Upper lobe of left lung (tissue), 6 donors: ENCODE measurements at regions not wholly inside any gene's neighbourhood (a gene's known extent, or its start where the extent isn't known, plus 50 kb on each side); places are given as distances from the start of the nearest gene placed in this dataset.
A peak's percentile ranks its signal among the peaks of the same experiment; 100 is the strongest.

Source experiments
- ATAC-seq, 2 donors: fragments of 200-7000 bp; cut with Tn5 transposase; one replicate each; pipeline ENCODE4 v1.9.1; 2022; ENCODE audit warnings: mild to moderate bottlenecking in 2 of 2, moderate library complexity in 2 of 2; ENCODE audit not compliant: low FRiP score in 2 of 2
- DNase-seq, 2 donors: peaks; one replicate each; pipeline ENCODE4 v3.0.0-alpha.2; 2019 to 2020
- H3K27ac ChIP-seq, 4 donors: fragments of 200-600 bp; sonication (generic); one replicate each; pipeline ENCODE4 v1.5.1; 2016 to 2019
- H3K27me3 ChIP-seq, 4 donors: fragments of 200-600 bp; sonication (generic); one replicate each; pipeline ENCODE4 v1.5.1; 2017 to 2019
- H3K36me3 ChIP-seq, 4 donors: fragments of 200-600 bp; sonication (generic); one replicate each; pipeline ENCODE4 v1.5.1; 2016 to 2019
- H3K4me1 ChIP-seq, 4 donors: fragments of 200-600 bp; sonication (generic); one replicate each; pipeline ENCODE4 v1.5.1; 2018 to 2019
- H3K4me3 ChIP-seq, 4 donors: fragments of 200-600 bp; sonication (generic); one replicate each; pipeline ENCODE4 v1.5.1; 2017 to 2019; ENCODE audit warnings: mild to moderate bottlenecking in 2 of 4, moderate library complexity in 1 of 4
- H3K9me3 ChIP-seq, 4 donors: fragments of 200-600 bp; sonication (generic); one replicate each; pipeline ENCODE4 v1.5.1; 2018 to 2019
- CTCF ChIP-seq, 6 experiments: fragments of 450-650 bp in 4 of 6; fragments of 200-600 bp in 2 of 6; sonication (generic) in 2 of 6; IDR thresholded peaks; one replicate each; pipeline ENCODE4 v1.5.1; 2016 to 2019; ENCODE audit warnings: antibody characterized with exemption in 6 of 6
- EP300 ChIP-seq, 4 donors: sonication (generic); formaldehyde crosslinking; IDR thresholded peaks; one replicate each; pipeline ENCODE4 v1.5.1; 2017; ENCODE audit warnings: antibody characterized with exemption in 4 of 4, control low read depth in 2 of 4
- POLR2A ChIP-seq, 4 donors: fragments of 450-650 bp; IDR thresholded peaks; one replicate each; pipeline ENCODE4 v1.5.1; 2016 to 2017; ENCODE audit warnings: antibody characterized with exemption in 4 of 4, mild to moderate bottlenecking in 2 of 4
- POLR2AphosphoS5 ChIP-seq, 2 donors: sonication (generic); formaldehyde crosslinking; IDR thresholded peaks; one replicate each; pipeline ENCODE4 v1.5.1; 2017; ENCODE audit warnings: antibody characterized with exemption in 2 of 2
- WGBS, 2 donors: methylation state at CpG; one replicate each; pipeline ENCODE4 v1.1.5; 2017 to 2018; 5-methylcytosine and 5-hydroxymethylcytosine counted together
- donor health status: DM: no; HTN: no; CAD: no; lungs with moderate emphysema.
- donor health status: DM: no; HTN: yes; CAD: no; lungs with severe emphysema.

DNA sequence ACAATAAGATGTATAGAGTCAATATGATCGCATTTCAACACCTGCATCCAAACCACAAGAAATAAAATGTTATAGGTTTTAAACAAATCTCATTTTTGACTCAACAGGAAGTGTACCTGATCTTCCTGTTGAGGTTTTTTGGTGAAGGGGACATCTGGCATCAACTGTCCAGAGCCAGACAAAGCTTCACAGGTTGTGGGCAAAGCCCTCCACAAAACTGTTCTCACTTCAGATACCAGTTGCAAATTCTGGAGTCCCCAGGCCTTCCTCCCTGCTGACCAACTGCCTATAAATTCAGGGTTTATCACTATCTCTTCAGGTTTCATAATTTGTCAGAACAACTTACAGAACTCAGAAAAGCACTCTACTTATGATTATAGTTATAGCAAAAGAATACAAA, 326.1 kb upstream of the CAMK1G start:
- ATAC-seq (no peak), DNase-seq (no peak)
- Histone ChIP-seq H3K4me3 (no peak overlapping the region), H3K27ac (no peak overlapping the region), H3K9me3 (peaks cover 0 to 4% (median 0%) of the 10 kb centered on the region in 4 donors), H3K4me1 (no peaks in the 10 kb centered on the region), H3K27me3 (no peaks in the 10 kb centered on the region), H3K36me3 (no peaks in the 10 kb centered on the region)
- TF ChIP-seq POLR2AphosphoS5 (IDR thresholded peaks at IDR 0.05) (no peak), POLR2A (IDR thresholded peaks at IDR 0.05) (no peak), CTCF (IDR thresholded peaks at IDR 0.05) (no peak), EP300 (IDR thresholded peaks at IDR 0.05) (no peak)
- 86 to 94% methylated on average over 1 of the region's 1 CpG for WGBS, 2 donors

DNA sequence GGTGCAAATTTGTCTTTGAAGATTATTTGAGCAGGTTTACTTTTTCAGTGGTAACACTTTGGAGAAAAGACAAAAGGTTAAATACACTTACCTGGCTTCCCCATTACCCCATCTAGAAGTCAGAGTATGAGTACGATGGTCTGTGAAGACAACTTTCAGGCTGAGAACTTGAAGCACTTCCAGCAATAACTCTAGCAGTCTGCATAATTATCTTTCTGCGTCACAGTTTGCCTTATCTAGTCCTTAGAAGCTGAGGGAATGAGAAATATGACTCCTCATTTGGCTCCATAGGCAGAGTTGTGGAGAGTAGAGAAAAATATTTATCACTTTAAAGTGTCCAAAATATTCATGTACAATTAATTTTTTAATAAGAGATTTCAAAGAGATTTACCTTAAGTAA, 323.4 kb upstream of the CAMK1G start:
- Histone ChIP-seq H3K36me3 (no peaks in the 10 kb centered on the region), H3K4me3 (no peak overlapping the region), H3K4me1 (no peaks in the 10 kb centered on the region), H3K9me3 (peaks cover 0 to 4% (median 0%) of the 10 kb centered on the region in 4 donors), H3K27me3 (no peaks in the 10 kb centered on the region), H3K27ac (no peak overlapping the region)
- DNase-seq (no peak), ATAC-seq (no peak)
- TF ChIP-seq POLR2AphosphoS5 (IDR thresholded peaks at IDR 0.05): no peak
- no peak for TF ChIP-seq POLR2A (IDR thresholded peaks at IDR 0.05)
- TF ChIP-seq EP300 (IDR thresholded peaks at IDR 0.05): no peak
- TF ChIP-seq CTCF (IDR thresholded peaks at IDR 0.05): no peak
- 59 to 60% methylated on average over 2 of the region's 2 CpGs for WGBS, 2 donors

- WGBS, 2 donors: 64 to 94% methylated on average over 1 of the region's 1 CpG
- H3K27me3 ChIP-seq: no peaks in the 10 kb centered on the region
- peaks cover 0 to 3% (median 0%) of the 10 kb centered on the region in 4 donors for H3K9me3 ChIP-seq
- H3K27ac ChIP-seq: no peak overlapping the region
- no peaks in the 10 kb centered on the region for H3K36me3 ChIP-seq
- ATAC-seq: no peak
- no peak for DNase-seq
- TF ChIP-seq POLR2A (IDR thresholded peaks at IDR 0.05) (no peak), POLR2AphosphoS5 (IDR thresholded peaks at IDR 0.05) (no peak), CTCF (IDR thresholded peaks at IDR 0.05) (no peak), EP300 (IDR thresholded peaks at IDR 0.05) (no peak)
- H3K4me3 ChIP-seq: no peak overlapping the region
- H3K4me1 ChIP-seq: no peaks in the 10 kb centered on the region
Measured at GRCh38 chr1:209262631-209263030, 320.9 kb upstream of the CAMK1G start.

DNA sequence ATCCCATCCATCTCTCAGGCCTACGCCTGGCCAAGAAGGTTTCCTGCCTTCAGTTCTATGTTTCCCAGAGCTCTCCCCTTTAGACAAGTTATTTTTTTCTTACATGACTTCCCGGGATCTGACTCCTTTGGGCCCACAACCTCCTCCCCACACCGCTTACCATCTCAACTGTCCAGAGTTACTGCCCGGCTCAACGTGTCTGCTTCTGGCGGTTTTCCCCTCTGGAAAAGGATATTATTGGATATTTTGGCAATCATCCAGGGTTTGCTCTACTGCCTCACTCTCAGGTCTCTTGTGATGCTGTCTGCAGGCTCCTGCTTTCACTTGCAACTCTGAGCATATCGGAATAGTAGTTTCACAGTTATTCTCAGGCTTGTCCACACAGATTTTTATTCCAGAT, 318.2 kb upstream of the CAMK1G start:
- no peak for ATAC-seq
- no peak overlapping the region for H3K27ac ChIP-seq
- no peaks in the 10 kb centered on the region for H3K36me3 ChIP-seq
- WGBS, 2 donors: 68 to 73% methylated on average over 7 of the region's 7 CpGs
- TF ChIP-seq CTCF (IDR thresholded peaks at IDR 0.05): no peak
- no peak for TF ChIP-seq POLR2A (IDR thresholded peaks at IDR 0.05)
- no peak for TF ChIP-seq POLR2AphosphoS5 (IDR thresholded peaks at IDR 0.05)
- TF ChIP-seq EP300 (IDR thresholded peaks at IDR 0.05): no peak
- H3K4me3 ChIP-seq: no peak overlapping the region
- no peaks in the 10 kb centered on the region for H3K4me1 ChIP-seq
- no peaks in the 10 kb centered on the region for H3K9me3 ChIP-seq
- H3K27me3 ChIP-seq: no peaks in the 10 kb centered on the region
- DNase-seq: no peak

GRCh38 chr1:209266590-209267205, 316.8 kb upstream of the CAMK1G start:
- no peak overlapping the region for H3K27ac ChIP-seq
- H3K4me3 ChIP-seq: no peak overlapping the region
- no peaks in the 10 kb centered on the region for H3K36me3 ChIP-seq
- TF ChIP-seq POLR2AphosphoS5 (IDR thresholded peaks at IDR 0.05) (no peak), EP300 (IDR thresholded peaks at IDR 0.05) (no peak), POLR2A (IDR thresholded peaks at IDR 0.05) (no peak), CTCF (IDR thresholded peaks at IDR 0.05) (no peak)
- no peaks in the 10 kb centered on the region for H3K27me3 ChIP-seq
- ATAC-seq (peak in 1 of 2 donors; percentile 21), DNase-seq (no peak)
- WGBS, 2 donors: 48 to 56% methylated on average over 5 of the region's 5 CpGs
- H3K4me1 ChIP-seq: no peaks in the 10 kb centered on the region
- no peaks in the 10 kb centered on the region for H3K9me3 ChIP-seq
